GM12801 (cell line): ENCODE measurements at regions not wholly inside any gene's neighbourhood (a gene's known extent, or its start where the extent isn't known, plus 50 kb on each side); places are given as distances from the start of the nearest gene placed in this dataset.

Experiments
- TF ChIP-seq, protein P1 (sequence below): IDR thresholded peaks from one replicate; pipeline ENCODE4 v1.5.1; 2011; ENCODE audit warnings: control low read depth; ENCODE audit not compliant: insufficient read length; ENCODE audit errors: extremely low read depth

DNA sequence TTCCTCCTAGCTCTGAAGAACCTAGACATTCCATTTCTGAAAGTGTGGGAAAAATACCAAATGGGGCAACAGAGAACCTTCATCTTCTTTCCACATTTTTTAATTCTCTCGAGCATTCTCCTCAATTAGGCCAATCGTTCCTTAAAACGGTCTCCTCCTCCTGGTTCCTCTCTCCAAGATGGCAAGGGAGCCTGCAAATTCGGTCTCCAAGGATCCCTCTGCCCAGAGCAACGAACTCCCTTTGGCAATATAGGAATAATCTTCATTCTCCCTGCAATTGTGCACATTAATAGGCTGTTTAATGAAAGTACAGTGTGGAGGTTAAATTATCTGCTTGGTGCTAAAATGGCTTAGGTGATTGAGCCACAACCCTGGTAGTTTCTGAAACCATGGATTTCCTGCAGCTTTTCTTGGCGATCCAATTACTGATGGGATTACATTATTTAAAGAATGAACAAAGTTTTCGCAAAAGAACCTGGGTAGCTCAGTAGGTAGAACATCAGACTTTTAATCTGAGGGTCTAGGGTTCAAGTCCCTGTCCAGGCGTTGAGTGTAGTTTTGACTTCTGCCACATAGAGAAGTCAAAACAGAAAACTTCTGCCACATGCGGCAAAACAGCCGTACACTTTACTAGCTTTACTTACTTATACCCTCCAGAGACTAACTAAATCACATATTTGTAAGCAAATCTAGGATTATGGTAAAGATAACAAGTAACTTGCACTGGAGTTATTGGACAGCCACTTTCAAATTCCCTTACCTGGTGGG, 102.9 kb upstream of the ZNF184 start:
- TF ChIP-seq, protein P1, sequence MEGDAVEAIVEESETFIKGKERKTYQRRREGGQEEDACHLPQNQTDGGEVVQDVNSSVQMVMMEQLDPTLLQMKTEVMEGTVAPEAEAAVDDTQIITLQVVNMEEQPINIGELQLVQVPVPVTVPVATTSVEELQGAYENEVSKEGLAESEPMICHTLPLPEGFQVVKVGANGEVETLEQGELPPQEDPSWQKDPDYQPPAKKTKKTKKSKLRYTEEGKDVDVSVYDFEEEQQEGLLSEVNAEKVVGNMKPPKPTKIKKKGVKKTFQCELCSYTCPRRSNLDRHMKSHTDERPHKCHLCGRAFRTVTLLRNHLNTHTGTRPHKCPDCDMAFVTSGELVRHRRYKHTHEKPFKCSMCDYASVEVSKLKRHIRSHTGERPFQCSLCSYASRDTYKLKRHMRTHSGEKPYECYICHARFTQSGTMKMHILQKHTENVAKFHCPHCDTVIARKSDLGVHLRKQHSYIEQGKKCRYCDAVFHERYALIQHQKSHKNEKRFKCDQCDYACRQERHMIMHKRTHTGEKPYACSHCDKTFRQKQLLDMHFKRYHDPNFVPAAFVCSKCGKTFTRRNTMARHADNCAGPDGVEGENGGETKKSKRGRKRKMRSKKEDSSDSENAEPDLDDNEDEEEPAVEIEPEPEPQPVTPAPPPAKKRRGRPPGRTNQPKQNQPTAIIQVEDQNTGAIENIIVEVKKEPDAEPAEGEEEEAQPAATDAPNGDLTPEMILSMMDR: no peak

DNA sequence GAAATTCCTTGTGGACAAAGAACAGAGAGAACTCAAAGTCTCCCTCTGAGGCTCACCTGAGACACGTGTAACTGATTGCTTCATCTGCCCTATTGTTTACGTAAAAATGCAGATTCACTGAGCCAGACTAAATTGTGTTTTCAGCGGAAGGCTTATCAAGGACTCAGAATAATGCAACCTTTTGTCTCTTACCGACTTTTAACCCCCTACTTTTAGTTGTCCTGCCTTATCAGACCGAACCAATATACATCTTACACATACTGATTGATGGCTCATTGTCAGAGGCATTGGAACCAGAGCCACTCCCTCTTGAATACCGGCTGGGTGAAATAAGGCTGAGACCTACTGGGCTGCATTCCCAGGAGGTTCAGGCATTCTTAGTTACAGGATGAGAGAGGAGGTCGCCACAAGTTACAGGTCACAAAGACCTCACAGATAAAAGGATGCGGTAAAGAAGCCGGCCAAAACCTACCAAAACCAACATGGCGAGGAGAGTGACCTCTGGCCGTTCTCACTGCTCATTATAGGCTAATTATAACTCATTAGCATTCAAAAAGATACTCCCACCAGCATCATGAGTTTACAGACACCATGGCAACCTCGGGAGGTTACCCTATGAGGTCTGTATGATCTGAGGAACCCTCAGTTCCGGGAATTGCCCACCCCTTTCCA, 95.5 kb upstream of the ZNF184 start:
- TF ChIP-seq, protein P1: no peak

DNA sequence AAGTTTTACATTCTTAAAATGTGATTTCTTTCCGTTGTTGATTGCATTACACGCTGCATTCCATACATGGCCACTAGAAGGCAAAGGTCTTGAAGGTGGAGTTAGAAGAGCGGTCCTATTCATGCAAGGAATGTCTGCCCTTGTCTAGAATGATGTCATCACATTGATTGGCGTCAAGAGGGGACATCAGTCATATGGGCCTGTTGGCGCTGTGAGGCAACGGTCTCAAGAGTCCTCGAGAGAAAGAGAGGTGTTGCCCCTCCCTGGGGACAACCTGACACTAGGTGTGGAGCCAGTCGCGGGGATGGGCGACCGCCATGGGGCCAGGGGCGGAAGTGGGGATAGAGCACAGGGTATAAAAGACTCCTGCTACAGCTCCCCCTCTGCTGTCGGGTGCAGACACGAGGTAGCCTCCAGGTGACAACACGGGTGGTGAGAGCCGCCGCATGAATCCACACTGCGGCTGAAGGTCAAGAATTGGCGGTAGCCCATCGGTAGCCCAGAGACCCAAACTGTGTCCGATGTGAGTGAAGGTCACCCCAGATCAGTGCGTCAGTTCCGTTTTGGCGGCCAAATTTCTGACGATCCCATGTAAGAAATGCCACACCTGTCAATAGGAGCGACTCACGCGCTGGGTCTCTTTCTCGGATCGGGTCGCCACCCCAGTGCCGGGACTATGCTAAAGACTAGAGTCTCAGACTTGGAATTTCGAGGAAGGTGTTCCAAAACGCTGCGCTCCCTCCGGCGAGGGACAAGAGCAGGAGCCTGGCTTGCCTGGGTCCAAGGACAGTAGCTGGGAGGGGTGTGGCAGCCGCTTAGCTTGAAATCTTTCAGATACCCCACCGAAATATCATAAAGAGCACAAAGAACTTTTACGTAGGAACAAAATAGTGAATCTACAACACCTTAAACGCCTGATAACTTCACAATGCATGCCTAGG, 93.2 kb upstream of the ZNF184 start:
- TF ChIP-seq, protein P1: no peak

DNA sequence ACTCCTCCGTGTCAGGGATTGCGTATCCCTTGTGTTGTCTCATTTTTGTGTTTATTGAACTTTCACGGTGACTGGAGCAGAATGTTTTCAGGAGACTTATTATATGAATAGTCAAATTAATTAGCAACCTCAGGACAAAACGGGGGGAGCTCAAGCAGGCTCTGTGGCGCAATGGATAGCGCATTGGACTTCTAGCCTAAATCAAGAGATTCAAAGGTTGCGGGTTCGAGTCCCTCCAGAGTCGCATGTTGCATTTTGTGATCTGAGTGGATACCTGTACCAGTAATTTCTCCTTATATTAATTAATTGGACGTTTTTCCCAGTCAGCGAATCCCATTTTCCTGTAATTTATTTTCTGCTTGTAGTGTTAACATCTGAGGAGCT, 89.1 kb upstream of the ZNF184 start:
- TF ChIP-seq, protein P1: no peak

DNA sequence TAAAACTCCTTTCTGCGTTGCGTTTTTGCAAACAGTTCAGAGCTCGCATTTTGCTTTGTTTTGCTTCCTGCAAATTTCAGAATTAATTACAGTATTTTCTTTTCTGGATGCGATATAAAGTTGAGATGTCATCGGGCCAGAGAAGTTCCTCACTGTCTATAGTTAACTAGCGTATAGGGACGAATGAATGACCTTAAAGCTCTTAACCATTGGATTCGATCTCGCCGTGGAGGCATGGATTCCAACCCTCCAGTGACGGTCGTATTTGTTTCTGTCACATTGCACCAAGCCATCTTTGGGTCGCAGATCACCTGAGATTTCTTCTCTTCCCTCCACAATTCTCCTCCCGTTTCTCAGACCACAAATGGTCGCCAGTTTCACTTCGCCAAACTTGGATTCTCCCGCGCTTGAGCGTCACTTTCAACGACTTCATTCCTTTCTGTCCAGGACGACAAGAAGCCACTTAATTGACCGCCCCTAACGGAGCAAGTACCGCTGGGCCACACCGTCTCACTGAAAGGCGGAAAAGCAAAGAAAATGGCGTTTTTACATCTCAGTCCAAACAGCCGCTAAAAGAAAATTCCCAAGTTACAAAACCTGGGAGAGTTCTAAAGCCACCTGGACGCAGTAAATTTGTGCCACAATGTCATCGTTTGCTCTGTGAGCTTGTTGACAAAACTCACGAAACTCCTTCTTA, 85.3 kb upstream of the ZNF184 start:
- TF ChIP-seq, protein P1: no peak

DNA sequence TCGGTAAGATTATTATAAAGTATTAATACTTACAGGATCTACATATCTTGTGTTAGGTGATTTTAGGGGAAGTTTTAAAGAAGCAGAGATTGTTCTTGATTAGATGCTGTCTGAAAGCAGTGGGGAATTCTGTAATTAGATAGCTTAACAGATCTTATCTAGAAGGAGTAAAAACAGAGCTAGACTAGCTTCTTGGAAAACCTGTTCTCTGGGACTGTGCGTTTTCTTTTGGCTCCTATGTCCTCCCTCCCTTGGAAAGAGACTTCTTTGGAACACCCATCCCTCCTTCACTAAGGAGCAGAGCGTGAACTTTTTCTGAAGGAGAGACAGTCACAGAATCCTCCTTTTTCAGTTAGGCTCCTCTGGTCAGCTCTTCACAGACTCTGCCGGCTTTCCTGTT, 83.5 kb upstream of the ZNF184 start:
- TF ChIP-seq, protein P1: no peak
